ENCODE measurements at regions not wholly inside any gene's neighbourhood (a gene's known extent, or its start where the extent isn't known, plus 50 kb on each side); places are given as distances from the start of the nearest gene placed in this dataset.
"Not testable (repeated sequence)": the region's sequence is repeated elsewhere in the genome, so short reads cannot be mapped to it uniquely, and the experiment has no call there.

DNA sequence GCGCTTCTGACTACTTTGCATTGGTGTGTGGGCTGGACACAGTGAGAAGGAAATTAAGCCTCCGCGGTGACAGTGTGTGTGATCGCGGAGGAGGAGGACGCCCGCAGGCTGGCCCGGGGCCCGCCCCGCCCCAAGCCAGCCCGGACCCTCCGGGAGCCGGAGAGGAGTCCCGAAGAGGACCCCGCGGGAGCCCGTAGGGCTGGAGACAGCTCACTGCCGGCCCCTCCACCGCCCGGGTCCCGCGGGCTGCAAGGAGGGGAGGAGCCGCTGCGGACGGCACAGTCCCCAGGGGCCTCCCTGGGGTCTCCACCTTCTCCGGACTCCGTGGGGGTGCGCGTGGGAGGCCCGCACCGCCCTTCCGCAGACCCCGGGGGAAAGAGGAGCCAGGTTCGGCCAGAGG lies 146.4 kb upstream of the ERCC6L2 start:
- DNase-seq = no peak

DNA sequence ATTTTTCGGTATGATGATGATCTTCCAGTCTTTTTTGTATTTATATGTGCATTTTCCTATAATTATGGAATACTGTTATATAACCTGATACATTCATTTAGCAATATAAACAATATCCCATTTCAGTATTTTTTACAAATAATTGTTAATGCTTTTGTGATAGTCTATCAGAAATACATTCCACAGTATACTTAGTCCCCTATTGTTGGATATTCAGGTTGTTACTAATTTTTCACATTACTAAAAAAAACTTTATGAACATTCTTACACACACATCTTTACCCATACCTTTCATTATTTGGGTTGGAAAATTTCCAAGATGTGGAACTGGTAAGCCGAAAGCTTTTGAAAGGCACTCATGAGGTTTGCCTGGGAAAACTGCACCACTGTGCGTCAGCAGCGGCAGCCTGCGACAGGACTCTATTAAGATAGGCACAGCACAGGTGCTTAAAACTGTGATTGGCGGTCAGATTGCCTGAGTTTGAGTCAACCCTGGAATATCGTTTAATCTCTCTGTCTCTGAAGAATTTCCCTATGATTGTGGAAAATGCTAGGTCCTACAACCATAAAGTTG lies 147.5 kb upstream of the ERCC6L2 start:
- no peak for DNase-seq

DNA sequence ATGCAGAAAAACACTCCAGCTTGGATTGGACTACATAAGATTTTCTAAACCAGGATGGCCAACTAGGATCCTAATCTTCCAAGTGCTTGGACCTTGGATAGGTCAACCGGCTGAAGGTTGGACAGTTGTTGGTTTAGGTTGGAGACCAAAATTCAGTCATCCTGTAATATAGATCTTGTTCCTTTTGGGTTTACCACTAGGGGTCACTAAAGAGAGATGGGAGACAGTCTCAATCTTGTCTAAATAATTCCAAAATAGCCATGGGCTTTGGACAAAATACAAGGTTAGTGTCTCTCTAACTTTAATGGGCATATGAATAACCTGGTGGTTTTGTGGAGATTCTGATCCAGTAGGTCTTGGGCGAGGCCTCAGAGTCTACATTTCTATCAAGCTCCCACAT lies 148.7 kb upstream of the ERCC6L2 start:
- DNase-seq = peak in 1 of 2 experiments; percentile 3

DNA sequence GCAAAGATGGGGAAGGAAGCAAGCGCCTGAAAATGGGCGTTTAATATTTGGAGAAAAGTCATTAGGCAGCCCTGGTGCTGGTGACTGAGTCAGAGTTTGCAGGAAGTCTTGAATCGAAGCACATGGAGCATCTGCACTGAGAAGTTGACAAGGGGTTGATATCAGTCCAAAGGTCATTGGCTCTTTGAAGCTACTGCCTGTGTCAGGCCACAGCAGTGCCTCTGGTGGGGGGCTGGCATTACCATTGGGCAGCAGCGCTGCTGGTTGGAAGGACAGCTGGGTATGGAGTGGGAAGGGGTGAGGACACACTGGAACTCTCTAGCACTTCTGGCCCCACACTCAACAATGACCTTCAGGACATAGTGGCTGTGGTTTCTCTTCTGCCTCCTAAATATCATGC lies 150.4 kb upstream of the ERCC6L2 start:
- DNase-seq = no peak

DNA sequence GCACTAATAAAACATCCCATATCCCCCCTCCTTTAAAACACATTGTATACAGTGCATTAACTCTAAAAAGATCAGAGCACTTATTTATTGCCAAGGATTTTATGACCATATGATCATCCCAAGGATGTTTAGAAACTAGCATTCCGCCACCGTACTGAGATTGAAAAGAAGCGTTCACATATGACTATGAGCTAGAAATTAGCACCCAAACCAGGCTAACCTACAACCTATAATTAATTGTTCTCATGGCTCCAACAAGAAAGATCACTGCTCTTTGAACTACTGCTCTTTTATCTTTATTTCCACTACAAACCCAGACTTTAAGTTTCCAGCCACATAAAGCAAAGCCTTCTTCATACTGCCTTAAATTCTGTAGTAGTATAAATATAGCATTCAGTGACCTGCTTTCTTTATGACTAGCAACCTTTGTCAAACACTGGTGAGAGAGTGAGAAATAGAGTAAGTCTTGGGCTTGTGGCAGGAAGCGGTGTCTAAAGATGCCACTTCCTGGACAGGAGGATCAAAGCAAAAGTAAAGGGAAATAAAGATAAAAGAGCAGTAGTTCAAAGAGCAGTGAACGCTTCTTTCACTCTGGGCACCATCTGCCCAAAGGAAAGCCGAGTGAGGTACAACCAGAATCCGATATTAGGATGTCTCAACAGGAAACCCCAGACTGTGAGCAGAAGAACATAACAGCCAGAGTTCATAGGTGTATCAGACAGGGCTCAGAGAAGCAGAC lies 151.1 kb upstream of the ERCC6L2 start:
- no peak for DNase-seq

DNA sequence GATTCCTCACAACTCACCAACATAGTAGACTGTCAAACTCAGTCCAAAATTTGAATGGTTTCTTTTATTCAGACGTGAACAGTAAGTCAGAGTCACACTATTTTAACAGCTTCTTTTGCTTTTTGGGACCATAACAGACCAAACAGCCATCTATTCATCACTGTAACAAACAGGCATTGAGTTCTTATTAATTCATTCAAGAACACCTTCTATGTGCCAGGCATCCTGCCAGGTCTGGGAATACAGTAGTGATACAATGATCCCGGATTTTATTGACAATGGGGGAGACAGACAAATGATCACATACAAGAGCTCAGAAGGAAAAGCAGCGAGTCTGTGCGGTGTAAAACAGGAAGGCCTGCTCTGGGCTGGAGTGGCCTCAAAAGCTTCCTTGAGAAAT lies 153.3 kb upstream of the ERCC6L2 start:
- no peak for DNase-seq

DNA sequence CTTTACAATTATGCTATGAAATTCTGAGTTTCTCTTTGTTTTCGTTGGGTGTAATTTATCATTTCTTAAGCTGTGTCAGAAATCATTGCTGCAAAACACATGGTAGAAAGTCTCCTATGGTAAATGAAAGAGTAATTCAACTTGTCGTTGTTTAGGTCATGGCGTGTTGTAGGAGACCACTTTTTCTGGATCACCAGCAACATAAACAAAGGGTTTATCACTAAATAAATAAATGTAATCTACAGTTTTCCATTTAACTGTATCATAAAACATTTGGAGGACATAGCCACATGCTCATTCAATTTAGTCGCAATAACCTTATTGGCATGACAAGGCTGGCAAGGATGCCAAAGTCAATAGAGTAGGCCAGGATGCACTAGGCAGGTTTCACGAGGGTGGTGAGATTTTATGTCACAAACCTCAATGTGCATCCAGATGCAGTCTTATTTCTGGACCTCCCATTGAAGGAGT lies 154.4 kb upstream of the ERCC6L2 start:
- no peak for DNase-seq

DNA sequence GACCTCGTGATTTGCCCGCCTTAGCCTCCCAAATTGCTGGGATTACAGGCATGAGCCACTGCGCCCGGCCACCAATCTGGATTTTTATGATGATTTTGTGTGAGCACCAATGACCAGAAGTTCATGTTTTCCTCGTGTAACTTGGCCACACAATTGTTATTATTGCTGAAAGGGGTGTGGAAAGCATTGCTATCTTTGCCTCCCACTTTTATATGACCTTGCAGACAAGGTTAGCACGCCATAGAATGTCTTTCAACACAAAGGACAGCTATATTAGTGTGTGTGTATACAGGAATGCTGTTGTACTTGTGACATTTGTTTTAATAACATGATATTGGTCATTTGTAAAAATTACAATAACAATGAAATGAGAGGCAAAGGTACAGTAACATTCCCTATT lies 155.0 kb upstream of the ERCC6L2 start:
- DNase-seq = no peak

DNA sequence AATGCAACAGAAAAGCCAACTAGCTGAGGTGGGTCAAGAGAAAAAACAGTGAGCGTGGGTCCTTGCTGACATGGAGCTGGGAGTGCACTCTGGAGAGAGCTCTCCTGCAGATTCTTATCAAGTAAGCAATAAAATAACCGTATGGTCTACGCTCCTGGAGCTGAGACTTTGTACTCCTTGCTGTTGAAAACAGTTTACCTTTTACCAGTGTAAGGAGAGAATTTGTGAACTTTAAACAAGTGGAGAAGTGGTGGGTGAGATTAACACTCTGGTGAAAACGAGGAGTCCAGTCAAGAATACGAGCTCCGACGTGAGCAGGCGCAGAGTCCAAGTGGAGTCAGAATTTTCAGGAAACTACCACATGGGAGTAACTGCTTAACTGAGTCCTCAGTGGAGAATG lies 156.1 kb upstream of the ERCC6L2 start:
- no peak for DNase-seq

DNA sequence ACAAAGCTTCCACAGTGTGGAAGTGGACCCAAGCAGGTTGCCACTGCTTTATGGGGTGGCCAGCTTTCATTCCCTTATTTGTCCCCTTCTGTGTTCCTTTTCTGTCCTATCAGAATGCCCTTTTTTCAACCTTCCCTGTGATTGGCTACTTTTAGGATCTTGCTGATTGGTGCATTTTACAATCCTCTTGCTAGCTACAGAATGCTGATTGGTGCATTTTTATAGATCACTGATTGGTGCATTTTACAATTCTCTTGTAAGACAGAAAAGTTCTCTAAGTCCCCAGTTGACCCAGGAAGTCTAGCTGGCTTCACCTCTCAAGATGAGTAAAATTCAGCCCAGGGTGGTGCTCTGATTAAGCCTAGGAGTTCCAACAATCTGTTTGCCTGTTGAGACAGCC lies 157.2 kb upstream of the ERCC6L2 start:
- no peak for DNase-seq

DNA sequence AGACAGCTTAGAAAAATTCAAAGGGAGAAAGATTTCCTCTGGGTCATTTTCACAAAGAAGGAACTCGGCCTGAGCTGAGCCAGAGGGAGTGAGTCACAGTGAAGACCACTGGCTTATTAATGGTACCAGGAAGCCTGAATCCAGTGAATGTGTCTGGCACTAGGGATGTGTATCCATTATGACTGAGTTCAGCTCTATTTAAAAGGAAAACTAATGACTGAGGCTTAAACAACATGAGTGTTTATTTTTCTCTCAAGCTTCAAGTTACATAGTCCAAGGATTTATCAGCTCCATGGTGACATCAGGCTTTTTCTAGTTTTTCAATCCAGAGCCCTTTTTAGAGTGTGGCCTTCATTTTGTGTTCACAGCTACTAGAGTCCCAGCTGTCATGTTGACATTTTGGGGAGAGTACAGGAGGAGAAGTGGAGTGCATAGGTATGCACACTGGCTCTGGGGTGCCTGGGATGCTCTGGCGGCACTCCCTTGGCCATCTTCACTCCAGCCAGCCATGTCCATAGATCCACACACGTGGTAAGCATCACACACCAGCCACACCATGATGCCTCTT lies 159.5 kb upstream of the ERCC6L2 start:
- no peak for DNase-seq

DNA sequence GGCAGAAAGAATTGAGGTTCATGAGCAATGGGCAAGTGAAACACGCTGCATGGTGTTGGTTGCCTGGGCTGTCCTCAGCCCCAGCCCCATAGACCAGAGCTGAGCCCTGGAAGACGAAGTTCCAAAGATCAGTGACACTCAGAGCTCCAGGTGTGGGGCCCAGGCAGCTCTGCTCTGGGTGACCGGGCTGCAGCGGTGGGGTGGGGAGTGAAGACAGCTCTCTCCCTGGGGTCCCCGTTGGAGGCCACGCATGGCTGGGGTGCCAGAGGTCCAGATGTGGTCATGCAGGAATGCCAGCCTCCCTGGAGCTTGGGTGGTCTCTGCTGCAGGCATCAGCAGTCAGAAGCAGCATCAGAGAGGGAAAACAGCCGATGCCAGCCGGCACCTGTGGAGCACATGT lies 165.0 kb upstream of the ERCC6L2 start:
- DNase-seq = no peak

DNA sequence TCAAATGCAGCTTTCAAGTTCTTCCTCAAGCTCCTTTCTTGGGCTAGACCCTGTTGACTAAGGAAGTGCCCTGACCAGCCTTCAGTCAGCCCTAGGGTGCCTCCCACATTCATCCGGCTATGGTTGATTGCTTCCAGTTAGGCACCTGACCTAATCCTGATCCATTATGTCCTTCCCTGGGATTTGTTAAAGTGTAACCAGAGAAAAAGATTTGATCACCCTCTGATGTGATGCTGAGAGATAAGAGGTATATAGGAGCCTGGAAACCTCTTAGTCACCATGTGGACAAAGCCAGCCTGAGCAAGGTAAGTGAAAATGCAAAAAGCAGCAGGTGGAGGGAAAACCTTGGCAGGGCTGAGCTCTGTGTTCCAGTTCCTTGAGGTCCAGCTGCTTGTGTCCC lies 178.8 kb upstream of the ERCC6L2 start:
- no peak for DNase-seq

DNA sequence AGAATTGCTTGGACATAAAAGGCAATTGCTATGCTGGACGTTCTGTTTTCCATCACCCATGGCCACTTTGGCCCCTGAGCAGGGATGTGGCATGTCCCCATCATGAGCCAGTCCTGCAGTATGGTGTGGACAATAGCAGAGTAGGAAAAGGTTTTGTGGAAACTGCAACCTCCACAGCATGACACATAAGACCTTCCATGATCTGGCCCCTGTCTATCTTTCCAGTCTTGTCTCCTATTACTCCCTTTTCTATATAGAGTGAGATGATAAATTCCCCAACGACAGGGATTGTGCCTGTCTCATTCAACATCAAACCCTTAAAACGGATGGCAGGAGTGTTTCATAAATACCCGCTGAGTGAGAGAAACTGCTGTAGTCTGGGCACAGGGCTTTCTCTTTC lies 174.7 kb upstream of the PTCH1 start:
- DNase-seq = no peak

DNA sequence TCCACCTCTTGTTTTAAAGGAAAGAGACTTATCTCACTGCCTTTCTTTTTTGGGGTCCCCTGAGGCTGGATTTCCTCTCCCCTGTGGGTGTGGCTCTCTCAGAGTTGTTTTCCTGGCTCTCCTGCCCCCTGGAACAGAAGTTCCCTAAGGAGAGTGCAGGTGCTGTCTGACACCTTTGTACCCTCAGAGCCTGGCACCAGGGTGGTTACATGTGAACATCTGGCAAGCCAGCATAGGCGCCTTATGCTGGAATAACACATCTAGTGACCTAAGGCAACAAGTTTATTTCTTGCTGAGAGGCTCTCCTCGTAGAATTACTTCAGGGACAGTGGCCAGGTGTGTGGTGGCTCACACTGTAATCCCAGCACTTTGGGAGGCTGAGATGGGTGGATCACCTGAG lies 172.9 kb upstream of the PTCH1 start:
- DNase-seq = no peak

DNA sequence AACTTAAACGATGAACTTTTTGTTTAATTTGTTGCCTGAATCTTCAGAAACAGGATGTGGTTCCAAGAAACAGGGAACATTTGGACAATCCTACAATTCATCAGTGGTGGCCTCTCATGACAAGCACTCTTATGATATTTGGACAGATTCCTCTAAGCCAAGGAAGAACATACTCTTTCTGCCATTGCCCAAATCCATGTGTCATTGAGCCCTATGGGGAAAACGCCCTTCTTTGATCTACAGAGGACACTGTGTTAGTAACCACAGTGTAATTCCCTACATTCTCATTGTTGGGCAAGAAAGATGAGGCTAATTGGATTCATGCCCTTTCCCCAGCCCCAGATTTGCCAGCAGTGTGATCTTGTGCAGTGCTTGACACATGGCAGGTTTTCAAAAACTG lies 167.7 kb upstream of the PTCH1 start:
- no peak for DNase-seq

DNA sequence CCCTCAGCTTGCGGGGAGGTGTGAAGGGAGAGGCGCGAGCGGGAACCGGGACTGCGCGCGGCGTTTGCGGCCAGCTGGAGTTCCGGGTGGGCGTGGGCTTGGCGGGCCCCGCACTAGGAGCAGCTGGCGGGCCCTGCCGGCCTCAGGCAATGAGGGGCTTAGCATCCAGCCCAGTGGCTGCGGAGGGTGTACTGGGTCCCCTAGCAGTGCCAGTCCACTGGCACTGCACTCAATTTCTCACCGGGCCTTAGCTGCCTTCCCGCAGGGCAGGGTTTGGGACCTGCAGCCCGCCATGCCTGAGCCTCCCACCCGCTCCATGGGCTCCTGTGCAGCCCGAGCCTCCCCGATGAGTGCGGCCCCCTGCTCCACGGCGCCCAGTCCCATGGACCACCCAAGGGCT lies 163.5 kb upstream of the PTCH1 start:
- not testable (repeated sequence) for DNase-seq

DNA sequence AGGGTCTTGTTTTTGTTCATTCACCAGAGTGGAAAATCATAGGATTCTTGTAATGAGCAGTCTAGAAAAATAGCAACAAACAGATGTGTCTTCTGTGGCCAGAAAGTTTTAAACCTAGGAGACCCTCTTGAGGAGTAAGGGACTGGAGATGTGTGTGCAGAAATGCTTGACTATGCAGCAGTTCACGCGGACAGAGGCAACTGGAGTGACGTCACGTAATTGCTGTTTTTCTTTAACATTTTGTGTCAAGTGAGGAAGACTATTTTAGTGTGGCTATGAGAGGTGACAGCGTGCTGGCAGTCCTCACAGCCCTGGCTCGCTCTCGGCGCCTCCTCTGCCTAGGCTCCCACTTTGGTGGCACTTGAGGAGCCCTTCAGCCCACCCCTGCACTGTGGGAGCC lies 163.1 kb upstream of the PTCH1 start:
- no peak for DNase-seq

DNA sequence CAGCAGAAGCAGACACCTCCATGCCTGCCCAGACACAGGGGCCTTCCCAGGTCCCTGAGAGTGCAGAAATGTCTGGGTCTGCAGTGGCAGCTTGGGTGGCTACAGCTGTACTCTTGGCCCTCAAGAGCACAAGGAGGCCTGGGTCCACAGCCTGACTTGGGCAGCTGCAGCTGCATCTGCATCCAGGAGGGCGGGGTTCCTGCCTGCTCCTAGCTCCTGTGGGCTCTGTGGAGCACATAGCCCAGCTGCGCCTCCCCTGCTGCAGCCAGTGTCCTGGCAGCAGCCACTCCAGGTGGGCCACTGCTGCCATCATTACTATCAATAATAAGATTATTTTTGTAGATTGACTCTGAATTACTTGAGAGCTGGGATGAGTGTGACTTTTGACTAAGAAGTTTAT lies 162.0 kb upstream of the PTCH1 start:
- no peak for DNase-seq

DNA sequence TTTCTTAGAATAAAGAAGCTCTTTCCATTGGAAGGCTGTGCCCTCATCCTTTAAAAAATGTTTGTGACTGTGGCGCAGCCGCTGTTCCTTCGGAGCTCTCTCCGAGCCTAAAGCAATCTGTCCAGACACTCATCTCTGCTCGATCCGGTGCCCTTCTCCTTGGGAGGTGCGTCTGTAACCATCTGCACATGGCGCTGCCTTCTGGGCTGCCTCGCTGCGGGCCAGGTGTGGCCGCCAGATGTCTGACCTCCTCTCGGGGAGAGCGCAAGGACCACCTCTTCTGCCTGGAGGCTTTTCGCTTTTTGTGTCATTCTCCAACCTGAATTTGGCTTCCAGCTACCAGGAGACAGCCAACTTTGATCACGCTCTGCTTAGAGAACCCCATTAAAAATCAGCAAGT lies 153.4 kb upstream of the PTCH1 start:
- no peak for DNase-seq

DNA sequence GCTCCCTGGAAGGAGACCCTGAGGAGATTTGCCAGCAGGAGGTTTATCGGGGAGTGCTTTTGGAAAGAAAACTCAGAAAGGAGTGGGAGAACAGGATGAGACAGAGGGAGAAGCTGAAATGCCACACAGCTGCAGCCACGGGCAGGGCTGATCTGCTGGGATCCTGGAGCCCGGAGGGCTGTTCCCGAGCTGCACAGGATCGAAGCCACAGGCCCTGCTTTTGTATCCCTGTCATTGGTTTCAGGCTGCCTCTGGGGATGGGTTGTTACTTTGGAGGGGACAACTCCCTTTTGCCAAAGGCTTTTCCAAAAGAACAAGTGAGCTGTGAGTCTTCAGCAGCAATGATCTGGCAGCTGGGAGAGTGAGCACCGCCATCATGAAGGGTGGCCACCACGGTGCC lies 152.5 kb upstream of the PTCH1 start:
- DNase-seq = no peak

DNA sequence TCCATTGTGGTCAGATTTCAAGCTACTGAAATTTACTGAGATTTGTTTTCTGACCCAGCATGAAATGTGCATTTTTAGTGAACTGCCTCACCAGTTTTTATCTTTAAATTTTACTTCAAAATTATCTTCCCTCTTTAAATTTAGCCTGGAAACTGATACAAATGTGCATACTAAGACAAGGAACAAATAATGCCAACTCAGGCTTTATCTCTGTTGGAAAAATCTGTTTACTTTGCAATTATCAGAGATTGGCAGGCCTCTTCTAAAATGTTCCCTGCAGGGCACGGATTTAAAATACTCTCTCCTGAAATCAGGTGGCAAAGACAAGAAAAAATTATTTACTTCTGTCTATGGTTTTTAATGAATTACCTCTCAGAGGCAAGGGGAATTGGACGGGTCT lies 151.0 kb upstream of the PTCH1 start:
- DNase-seq = no peak

DNA sequence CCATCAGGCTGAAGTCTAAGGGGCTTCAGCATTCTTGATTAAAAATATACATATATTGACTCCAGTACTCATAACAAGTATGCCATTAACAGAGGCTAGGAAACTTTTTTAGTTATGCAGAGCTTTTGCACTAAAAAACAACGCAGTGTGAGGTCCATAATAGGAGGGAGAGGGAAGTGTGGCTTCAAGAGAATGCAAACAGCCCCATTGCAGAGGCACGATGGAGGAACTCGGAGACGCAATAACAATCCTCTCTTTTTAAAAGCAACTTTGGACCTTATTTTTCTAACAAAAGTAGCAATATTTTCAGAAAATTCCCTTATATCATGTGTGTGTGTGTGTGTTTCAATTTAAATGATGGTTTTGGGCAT lies 150.0 kb upstream of the PTCH1 start:
- DNase-seq = no peak

DNA sequence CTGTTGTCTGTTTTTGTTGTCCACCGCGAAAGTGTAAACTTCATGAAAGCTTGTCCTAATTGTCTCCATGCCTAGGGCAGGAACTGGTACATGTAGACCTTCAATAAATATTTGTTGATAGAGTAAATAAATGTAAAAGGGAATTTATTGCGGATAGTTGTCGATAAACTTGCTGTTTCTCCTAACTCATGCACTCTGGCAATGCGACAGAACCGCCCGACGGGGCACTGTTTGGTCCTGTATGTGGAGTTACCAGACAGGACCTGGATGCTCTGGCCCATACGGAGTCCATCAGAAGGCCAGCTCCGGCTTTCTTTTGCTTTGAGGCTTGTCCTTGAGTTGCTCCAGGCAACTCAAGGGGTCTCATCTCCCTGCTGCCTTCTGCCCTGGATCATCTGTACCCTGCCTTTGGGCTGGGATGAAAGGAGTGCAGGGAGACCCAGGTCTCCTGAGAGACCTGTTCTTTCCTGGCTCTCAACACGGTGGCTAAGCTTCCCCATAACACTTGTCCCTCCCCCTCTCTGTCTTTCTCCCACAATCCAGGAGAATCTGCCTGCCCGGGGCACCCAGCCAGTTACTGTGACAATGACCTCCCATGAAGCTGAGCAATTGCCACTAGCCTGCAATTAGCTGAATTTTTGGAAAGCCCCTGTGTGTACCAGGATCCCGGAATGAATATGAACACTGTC lies 149.5 kb upstream of the PTCH1 start:
- no peak for DNase-seq

Data from NCI-H187 (cell line).